Mesenchymal stem cell (in vitro differentiated cells and primary cell): ENCODE measurements at regions not wholly inside any gene's neighbourhood (a gene's known extent, or its start where the extent isn't known, plus 50 kb on each side); places are given as distances from the start of the nearest gene placed in this dataset.

ENCODE experiments used
- DNase-seq: peaks from one replicate; pipeline ENCODE4 v3.0.0-alpha.2; 2013
- H2AFZ ChIP-seq: one replicate; pipeline ENCODE4 v1.6.1; 2013; ENCODE audit warnings: low read depth, mild to moderate bottlenecking, control low read depth, inconsistent platforms, low read length, moderate library complexity
- H2AK5ac ChIP-seq: 2 replicates; pipeline ENCODE4 v1.6.1; 2013; ENCODE audit warnings: low read length, moderate library complexity, mild to moderate bottlenecking, inconsistent platforms; ENCODE audit not compliant: severe bottlenecking
- H2BK120ac ChIP-seq: one replicate; pipeline ENCODE4 v1.6.1; 2013; ENCODE audit warnings: low read depth, mild to moderate bottlenecking, inconsistent platforms, low read length, moderate library complexity
- H2BK12ac ChIP-seq, 2 experiments: one replicate each; pipeline ENCODE4 v1.6.1; 2013; ENCODE audit warnings: inconsistent platforms in 2 of 2, low read length in 2 of 2, mild to moderate bottlenecking in 2 of 2, moderate library complexity in 2 of 2, control low read depth in 1 of 2
- H2BK15ac ChIP-seq: one replicate; pipeline ENCODE4 v1.6.1; 2013; ENCODE audit warnings: mild to moderate bottlenecking, low read depth, inconsistent platforms; ENCODE audit not compliant: poor library complexity, severe bottlenecking
- H2BK5ac ChIP-seq: 2 replicates; pipeline ENCODE4 v1.6.1; 2013; ENCODE audit warnings: low read depth, mild to moderate bottlenecking, low read length, control low read depth, inconsistent platforms; ENCODE audit not compliant: poor library complexity, severe bottlenecking
- H3K14ac ChIP-seq, 2 experiments: one replicate each; pipeline ENCODE4 v1.6.1; 2013; ENCODE audit warnings: inconsistent platforms in 2 of 2, low read length in 2 of 2, control low read depth in 1 of 2, mild to moderate bottlenecking in 1 of 2, moderate library complexity in 1 of 2
- H3K18ac ChIP-seq, 2 experiments: one replicate each; pipeline ENCODE4 v1.6.1; 2013; ENCODE audit warnings: inconsistent platforms in 2 of 2, low read length in 2 of 2, control low read depth in 1 of 2, low read depth in 1 of 2, mild to moderate bottlenecking in 1 of 2
- H3K23ac ChIP-seq, 2 experiments: one replicate each; pipeline ENCODE4 v1.6.1; 2013; ENCODE audit warnings: inconsistent platforms in 2 of 2, low read length in 2 of 2, mild to moderate bottlenecking in 2 of 2, moderate library complexity in 2 of 2, control low read depth in 1 of 2
- H3K27ac ChIP-seq: 2 replicates; pipeline ENCODE4 v1.5.1; 2013; ENCODE audit warnings: mild to moderate bottlenecking, moderate library complexity, low read length, control low read depth, inconsistent platforms; ENCODE audit not compliant: poor library complexity, severe bottlenecking
- H3K27me3 ChIP-seq, 2 experiments: 2 replicates each; pipeline versions ENCODE4 v1.6.1 to v1.7.0; 2013; ENCODE audit warnings: low read length in 2 of 2, mild to moderate bottlenecking in 2 of 2, moderate library complexity in 2 of 2, control low read depth in 1 of 2, inconsistent platforms in 1 of 2; ENCODE audit not compliant: control insufficient read depth in 1 of 2, insufficient read depth in 1 of 2
- H3K36me3 ChIP-seq, 2 experiments: 2 replicates each; pipeline versions ENCODE4 v1.6.1 to v1.7.0; 2013; ENCODE audit warnings: low read length in 2 of 2, control low read depth in 1 of 2, inconsistent platforms in 1 of 2, low read depth in 1 of 2, mild to moderate bottlenecking in 1 of 2; ENCODE audit not compliant: insufficient read depth in 2 of 2, control insufficient read depth in 1 of 2
- H3K4ac ChIP-seq, 2 experiments: one replicate each; pipeline ENCODE4 v1.6.1; 2013; ENCODE audit warnings: inconsistent platforms in 2 of 2, low read length in 2 of 2, mild to moderate bottlenecking in 2 of 2, moderate library complexity in 2 of 2, control low read depth in 1 of 2, low read depth in 1 of 2
- H3K4me1 ChIP-seq: 2 replicates; pipeline ENCODE4 v1.6.1; 2013; ENCODE audit warnings: low read depth, low read length, control low read depth; ENCODE audit not compliant: control insufficient read depth, insufficient read depth
- H3K4me2 ChIP-seq: 2 replicates; pipeline ENCODE4 v1.6.1; 2013; ENCODE audit warnings: low read length, mild to moderate bottlenecking, inconsistent platforms; ENCODE audit not compliant: poor library complexity, severe bottlenecking
- H3K4me3 ChIP-seq, 2 experiments: 2 replicates each; pipeline versions ENCODE4 v1.5.1 to v1.7.0; 2013; ENCODE audit warnings: low read length in 2 of 2, mild to moderate bottlenecking in 2 of 2, control low read depth in 1 of 2, low read depth in 1 of 2; ENCODE audit not compliant: insufficient read depth in 1 of 2
- H3K79me1 ChIP-seq: replicated peaks from 2 replicates; pipeline ENCODE4 v1.6.1; 2013; ENCODE audit warnings: mild to moderate bottlenecking, control low read depth, low read length, inconsistent platforms; ENCODE audit not compliant: poor library complexity, severe bottlenecking
- H3K9ac ChIP-seq: 2 replicates; pipeline ENCODE4 v1.7.0; 2013; ENCODE audit warnings: mild to moderate bottlenecking, low read length, moderate library complexity
- H3K9me3 ChIP-seq: 2 replicates; pipeline ENCODE4 v1.7.0; 2013; ENCODE audit warnings: mild to moderate bottlenecking, low read length; ENCODE audit not compliant: control insufficient read depth
- H4K8ac ChIP-seq: one replicate; pipeline ENCODE4 v1.6.1; 2013; ENCODE audit warnings: inconsistent platforms, mild to moderate bottlenecking, low read length, moderate library complexity
- H4K91ac ChIP-seq: one replicate; pipeline ENCODE4 v1.6.1; 2013; ENCODE audit warnings: mild to moderate bottlenecking, low read length, inconsistent platforms
- WGBS: methylation state at CpG from one replicate; pipeline ENCODE4 v1.1.7; 2013; ENCODE audit warnings: mixed read lengths; 5-methylcytosine and 5-hydroxymethylcytosine counted together

GRCh38 chr5:124192716-124193115 is 553.7 kb downstream of the ZNF608 start:
- Histone ChIP-seq H3K9ac (peak overlapping the region; percentile 28), H2AK5ac (no peak overlapping the region), H3K4me3 (no peak overlapping the region), H3K27ac (no peak overlapping the region), H2BK120ac (no peak overlapping the region), H3K9me3 (no peaks in the 10 kb centered on the region), H3K4me2 (no peak overlapping the region), H2BK12ac (no peak overlapping the region), H3K23ac (no peak overlapping the region), H2BK15ac (no peak overlapping the region), H3K4ac (no peak overlapping the region), H4K8ac (no peak overlapping the region), H4K91ac (no peak overlapping the region), H2BK5ac (no peak overlapping the region), H3K27me3 (no peaks in the 10 kb centered on the region), H3K14ac (no peak overlapping the region), H3K4me1 (no peaks in the 10 kb centered on the region), H3K79me1 (no peaks in the 10 kb centered on the region), H3K18ac (no peak overlapping the region), H2AFZ (no peak overlapping the region), H3K36me3 (no peaks in the 10 kb centered on the region)
- WGBS, result no CpG with 5 or more reads among the region's 3 CpGs
- DNase-seq, result no peak

GRCh38 chr5:124185716-124186115 is 560.7 kb downstream of the ZNF608 start:
- Histone ChIP-seq H2BK120ac (no peak overlapping the region), H3K27ac (no peak overlapping the region), H3K4me3 (no peak overlapping the region), H2AK5ac (no peak overlapping the region), H2AFZ (no peak overlapping the region), H3K9ac (no peak overlapping the region), H3K14ac (no peak overlapping the region), H3K27me3 (no peaks in the 10 kb centered on the region), H4K91ac (no peak overlapping the region), H3K9me3 (no peaks in the 10 kb centered on the region), H3K4me1 (no peaks in the 10 kb centered on the region), H2BK12ac (no peak overlapping the region), H3K79me1 (no peaks in the 10 kb centered on the region), H3K36me3 (no peaks in the 10 kb centered on the region), H4K8ac (no peak overlapping the region), H3K23ac (no peak overlapping the region), H3K18ac (no peak overlapping the region), H2BK15ac (no peak overlapping the region), H3K4ac (no peak overlapping the region), H3K4me2 (no peak overlapping the region), H2BK5ac (no peak overlapping the region)
- DNase-seq, result no peak
- WGBS, result 96% methylated on average over 2 of the region's 3 CpGs

DNA sequence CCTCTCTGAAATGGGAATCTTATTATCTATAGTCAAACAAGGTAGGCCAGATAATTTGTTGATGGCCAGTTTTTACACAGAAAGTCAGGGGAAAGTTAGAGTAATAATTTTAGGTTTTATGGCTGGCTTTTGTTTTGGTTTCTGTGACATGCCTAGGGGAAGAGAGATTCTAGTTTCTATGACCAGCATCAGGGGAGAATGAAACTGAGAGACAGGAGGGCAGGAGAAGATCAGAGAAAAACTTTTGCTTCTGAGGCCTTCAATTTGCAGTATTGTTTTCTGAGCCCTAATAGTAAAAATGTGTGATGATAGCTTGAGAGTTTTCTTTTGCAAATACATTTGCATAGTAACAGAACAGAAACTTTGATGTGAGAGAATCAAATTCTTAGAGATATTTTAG is 564.3 kb downstream of the ZNF608 start:
- peak overlapping the region in 1 of 2 experiments; percentile 11 for H3K18ac ChIP-seq
- H3K79me1 ChIP-seq, result no peaks in the 10 kb centered on the region
- H3K4me2 ChIP-seq, result no peak overlapping the region

GRCh38 chr5:124180875-124181461 is 565.5 kb downstream of the ZNF608 start:
- no peaks in the 10 kb centered on the region for H3K36me3 ChIP-seq
- H3K4me2 ChIP-seq, result no peak overlapping the region
- no peak overlapping the region for H3K27ac ChIP-seq
- H2AK5ac ChIP-seq, result no peak overlapping the region
- H3K79me1 ChIP-seq, result no peaks in the 10 kb centered on the region
- peak; percentile 52 for DNase-seq
- no peaks in the 10 kb centered on the region for H3K4me1 ChIP-seq
- H3K18ac ChIP-seq, result no peak overlapping the region
- no peak overlapping the region for H2BK15ac ChIP-seq
- no peaks in the 10 kb centered on the region for H3K27me3 ChIP-seq
- H2BK120ac ChIP-seq, result no peak overlapping the region
- no peak overlapping the region for H2AFZ ChIP-seq
- no peak overlapping the region for H3K14ac ChIP-seq
- H3K4me3 ChIP-seq, result no peak overlapping the region
- H2BK5ac ChIP-seq, result no peak overlapping the region
- H3K4ac ChIP-seq, result no peak overlapping the region
- no peak overlapping the region for H3K23ac ChIP-seq
- H3K9me3 ChIP-seq, result peaks cover 3% of the 10 kb centered on the region
- no peak overlapping the region for H2BK12ac ChIP-seq
- WGBS, result 40% methylated on average over 1 of the region's 2 CpGs
- H3K9ac ChIP-seq, result no peak overlapping the region
- no peak overlapping the region for H4K91ac ChIP-seq
- H4K8ac ChIP-seq, result no peak overlapping the region

More for the DNA sequence above, 564.3 kb downstream of the ZNF608 start:
- Histone ChIP-seq H2BK120ac (no peak overlapping the region), H4K8ac (no peak overlapping the region), H3K36me3 (no peaks in the 10 kb centered on the region), H3K27ac (no peak overlapping the region), H3K23ac (no peak overlapping the region), H3K4me1 (no peaks in the 10 kb centered on the region), H2BK15ac (no peak overlapping the region), H4K91ac (no peak overlapping the region), H2BK12ac (no peak overlapping the region), H3K14ac (no peak overlapping the region), H3K9me3 (peaks cover 3% of the 10 kb centered on the region), H2BK5ac (no peak overlapping the region), H2AFZ (no peak overlapping the region), H3K4ac (no peak overlapping the region), H3K4me3 (no peak overlapping the region), H2AK5ac (no peak overlapping the region), H3K9ac (no peak overlapping the region), H3K27me3 (no peaks in the 10 kb centered on the region)
- no peak for DNase-seq
